ENCODE measurements at regions not wholly inside any gene's neighbourhood (a gene's known extent, or its start where the extent isn't known, plus 50 kb on each side); places are given as distances from the start of the nearest gene placed in this dataset.

DNA sequence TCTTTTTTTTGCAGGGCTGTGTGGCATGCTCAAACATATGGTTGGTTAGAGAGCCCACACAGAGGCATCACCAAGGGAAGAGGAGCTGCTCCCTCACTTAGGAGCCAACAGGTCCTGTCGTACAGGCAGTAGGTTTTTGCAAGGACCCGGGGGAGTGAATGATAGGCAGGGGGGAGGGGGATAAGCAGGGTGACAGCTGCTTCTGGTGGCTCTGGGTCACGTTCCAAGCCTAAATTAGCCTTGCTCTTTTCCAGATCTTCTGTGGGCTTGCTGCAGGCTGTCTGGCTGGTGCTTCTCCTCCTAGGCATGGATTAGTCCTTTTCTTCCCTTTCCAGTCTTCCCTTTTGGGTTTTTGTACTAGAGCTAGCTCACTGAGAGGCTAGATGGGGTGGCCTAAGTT is 117.7 kb upstream of the PODXL start:
- Mint-ChIP-seq H3K4me3 (ENCODE audit: unreplicated experiment) (no peak overlapping the region), H3K9me3 (ENCODE audit: unreplicated experiment) (peaks cover 6% of the 10 kb centered on the region), H3K4me1 (ENCODE audit: low read depth, unreplicated experiment) (no peaks in the 10 kb centered on the region), H3K36me3 (ENCODE audit: low read depth, unreplicated experiment) (no peaks in the 10 kb centered on the region), H3K27me3 (ENCODE audit: low read depth, unreplicated experiment) (peaks cover 51% of the 10 kb centered on the region), H3K27ac (ENCODE audit: unreplicated experiment) (no peak overlapping the region)
- no peaks in the 10 kb centered on the region for H3K4me1 ChIP-seq (ENCODE audit: insufficient read depth, low read length)
- no peaks in the 10 kb centered on the region for H3K79me2 ChIP-seq (ENCODE audit: insufficient read depth, low read length)
- H3K4me2 ChIP-seq (ENCODE audit: low read length): no peak overlapping the region
- H3K27ac ChIP-seq (ENCODE audit: low read depth, low read length): no peak overlapping the region
- H2AFZ ChIP-seq (ENCODE audit: low read depth, low read length): no peak overlapping the region
- FAIRE-seq (no peak), DNase-seq (ENCODE audit: low read depth) (no peak)
- H3K9me3 ChIP-seq (ENCODE audit: insufficient read depth, low read depth, low read length): no peaks in the 10 kb centered on the region
- H3K36me3 ChIP-seq (ENCODE audit: insufficient read depth, low read length): no peaks in the 10 kb centered on the region
- no peak overlapping the region for H3K9ac ChIP-seq (ENCODE audit: low read length)
- TF ChIP-seq, protein P1, sequence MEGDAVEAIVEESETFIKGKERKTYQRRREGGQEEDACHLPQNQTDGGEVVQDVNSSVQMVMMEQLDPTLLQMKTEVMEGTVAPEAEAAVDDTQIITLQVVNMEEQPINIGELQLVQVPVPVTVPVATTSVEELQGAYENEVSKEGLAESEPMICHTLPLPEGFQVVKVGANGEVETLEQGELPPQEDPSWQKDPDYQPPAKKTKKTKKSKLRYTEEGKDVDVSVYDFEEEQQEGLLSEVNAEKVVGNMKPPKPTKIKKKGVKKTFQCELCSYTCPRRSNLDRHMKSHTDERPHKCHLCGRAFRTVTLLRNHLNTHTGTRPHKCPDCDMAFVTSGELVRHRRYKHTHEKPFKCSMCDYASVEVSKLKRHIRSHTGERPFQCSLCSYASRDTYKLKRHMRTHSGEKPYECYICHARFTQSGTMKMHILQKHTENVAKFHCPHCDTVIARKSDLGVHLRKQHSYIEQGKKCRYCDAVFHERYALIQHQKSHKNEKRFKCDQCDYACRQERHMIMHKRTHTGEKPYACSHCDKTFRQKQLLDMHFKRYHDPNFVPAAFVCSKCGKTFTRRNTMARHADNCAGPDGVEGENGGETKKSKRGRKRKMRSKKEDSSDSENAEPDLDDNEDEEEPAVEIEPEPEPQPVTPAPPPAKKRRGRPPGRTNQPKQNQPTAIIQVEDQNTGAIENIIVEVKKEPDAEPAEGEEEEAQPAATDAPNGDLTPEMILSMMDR (IDR thresholded peaks at IDR 0.05; ENCODE audit: insufficient read depth, low read depth, low read length): no peak
- no peak for TF ChIP-seq EZH2 (IDR thresholded peaks at IDR 0.05; ENCODE audit: insufficient read depth, low read length)
- peaks cover 22% of the 10 kb centered on the region for H3K27me3 ChIP-seq (ENCODE audit: insufficient read depth, low read length)
- no peak overlapping the region for H3K4me3 ChIP-seq (ENCODE audit: insufficient read depth, low read depth, low read length)
- H4K20me1 ChIP-seq (ENCODE audit: insufficient read depth, low read length): no peaks in the 10 kb centered on the region

DNA sequence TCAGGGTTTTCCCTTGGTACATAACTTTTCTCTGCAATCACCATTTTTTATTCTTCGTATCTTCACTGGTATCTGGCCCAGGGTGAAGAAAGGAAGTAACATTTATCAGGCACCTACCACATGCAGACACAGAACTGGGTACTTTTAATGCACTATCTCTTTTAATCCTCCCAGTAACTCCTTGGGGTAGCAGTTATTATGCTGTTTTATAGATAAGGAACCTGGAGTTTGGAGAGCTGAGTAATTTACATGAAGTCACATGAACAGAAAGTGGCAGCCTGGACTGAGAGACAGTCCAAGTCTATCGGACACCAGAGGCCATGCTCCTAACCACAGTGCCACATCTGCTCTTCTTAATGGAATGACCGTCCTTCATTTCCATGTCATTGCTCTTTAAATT is 117.1 kb upstream of the PODXL start:
- Mint-ChIP-seq H3K36me3 (ENCODE audit: low read depth, unreplicated experiment) (no peaks in the 10 kb centered on the region), H3K27ac (ENCODE audit: unreplicated experiment) (no peak overlapping the region), H3K27me3 (ENCODE audit: low read depth, unreplicated experiment) (peaks cover 51% of the 10 kb centered on the region), H3K4me3 (ENCODE audit: unreplicated experiment) (no peak overlapping the region), H3K4me1 (ENCODE audit: low read depth, unreplicated experiment) (no peaks in the 10 kb centered on the region), H3K9me3 (ENCODE audit: unreplicated experiment) (peaks cover 6% of the 10 kb centered on the region)
- FAIRE-seq (no peak), DNase-seq (ENCODE audit: low read depth) (no peak)
- Histone ChIP-seq H2AFZ (ENCODE audit: low read depth, low read length) (no peak overlapping the region), H4K20me1 (ENCODE audit: insufficient read depth, low read length) (no peaks in the 10 kb centered on the region), H3K9me3 (ENCODE audit: insufficient read depth, low read depth, low read length) (no peaks in the 10 kb centered on the region), H3K4me1 (ENCODE audit: insufficient read depth, low read length) (no peaks in the 10 kb centered on the region), H3K36me3 (ENCODE audit: insufficient read depth, low read length) (no peaks in the 10 kb centered on the region), H3K79me2 (ENCODE audit: insufficient read depth, low read length) (no peaks in the 10 kb centered on the region), H3K27me3 (ENCODE audit: insufficient read depth, low read length) (peaks cover 22% of the 10 kb centered on the region), H3K4me3 (ENCODE audit: insufficient read depth, low read depth, low read length) (no peak overlapping the region), H3K27ac (ENCODE audit: low read depth, low read length) (no peak overlapping the region), H3K9ac (ENCODE audit: low read length) (no peak overlapping the region), H3K4me2 (ENCODE audit: low read length) (no peak overlapping the region)
- TF ChIP-seq EZH2 (IDR thresholded peaks at IDR 0.05; ENCODE audit: insufficient read depth, low read length): no peak
- TF ChIP-seq, protein P1 (IDR thresholded peaks at IDR 0.05; ENCODE audit: insufficient read depth, low read depth, low read length): no peak

DNA sequence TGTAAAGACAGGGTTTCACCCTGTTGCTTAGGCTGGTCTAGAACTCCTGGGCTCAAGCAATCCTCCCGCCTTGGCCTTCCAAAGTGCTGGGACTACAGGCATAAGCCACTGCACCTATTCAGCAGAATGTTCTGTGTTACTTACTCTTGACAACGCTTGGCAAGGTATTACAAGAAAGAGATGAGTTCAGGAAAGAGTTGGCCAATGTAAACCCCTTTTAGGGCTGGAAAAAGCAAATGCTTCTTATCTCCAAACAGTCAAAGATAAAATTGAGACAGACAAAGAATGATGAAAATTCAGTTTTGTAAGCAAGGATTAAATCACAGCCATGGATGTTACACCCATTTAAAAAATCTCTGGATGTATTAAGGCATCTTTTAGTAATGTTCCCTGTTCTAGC is 114.0 kb upstream of the PODXL start:
- no peak overlapping the region for H2AFZ ChIP-seq (ENCODE audit: low read depth, low read length)
- TF ChIP-seq EZH2 (IDR thresholded peaks at IDR 0.05; ENCODE audit: insufficient read depth, low read length): no peak
- TF ChIP-seq, protein P1 (IDR thresholded peaks at IDR 0.05; ENCODE audit: insufficient read depth, low read depth, low read length): no peak
- Mint-ChIP-seq H3K36me3 (ENCODE audit: low read depth, unreplicated experiment) (no peaks in the 10 kb centered on the region), H3K4me3 (ENCODE audit: unreplicated experiment) (no peak overlapping the region), H3K4me1 (ENCODE audit: low read depth, unreplicated experiment) (no peaks in the 10 kb centered on the region), H3K27ac (ENCODE audit: unreplicated experiment) (no peak overlapping the region), H3K9me3 (ENCODE audit: unreplicated experiment) (peaks cover 9% of the 10 kb centered on the region), H3K27me3 (ENCODE audit: low read depth, unreplicated experiment) (peaks cover 48% of the 10 kb centered on the region)
- H3K27me3 ChIP-seq (ENCODE audit: insufficient read depth, low read length): peaks cover 22% of the 10 kb centered on the region
- no peak overlapping the region for H3K27ac ChIP-seq (ENCODE audit: low read depth, low read length)
- DNase-seq (ENCODE audit: low read depth) (no peak), FAIRE-seq (no peak)
- no peaks in the 10 kb centered on the region for H3K4me1 ChIP-seq (ENCODE audit: insufficient read depth, low read length)
- no peaks in the 10 kb centered on the region for H3K9me3 ChIP-seq (ENCODE audit: insufficient read depth, low read depth, low read length)
- H4K20me1 ChIP-seq (ENCODE audit: insufficient read depth, low read length): no peaks in the 10 kb centered on the region
- no peak overlapping the region for H3K4me3 ChIP-seq (ENCODE audit: insufficient read depth, low read depth, low read length)
- H3K79me2 ChIP-seq (ENCODE audit: insufficient read depth, low read length): no peaks in the 10 kb centered on the region
- H3K4me2 ChIP-seq (ENCODE audit: low read length): no peak overlapping the region
- no peaks in the 10 kb centered on the region for H3K36me3 ChIP-seq (ENCODE audit: insufficient read depth, low read length)
- H3K9ac ChIP-seq (ENCODE audit: low read length): no peak overlapping the region

All from astrocyte (in vitro differentiated cells and primary cell).